ENCODE measurements at regions not wholly inside any gene's neighbourhood (a gene's known extent, or its start where the extent isn't known, plus 50 kb on each side); places are given as distances from the start of the nearest gene placed in this dataset.

- no peak for DNase-seq (ENCODE audit: insufficient read length, low spot score)
- no peak for FAIRE-seq
- no peak for TF ChIP-seq POLR2A (IDR thresholded peaks at IDR 0.05; ENCODE audit: low read depth, low read length)
Observed at GRCh38 chr11:122441666-122442035, 213.9 kb upstream of the UBASH3B start.

- FAIRE-seq: no peak
- no peak for DNase-seq (ENCODE audit: insufficient read length, low spot score)
- no peak for TF ChIP-seq POLR2A (IDR thresholded peaks at IDR 0.05; ENCODE audit: low read depth, low read length)
Observed at GRCh38 chr11:122440811-122441665, 214.5 kb upstream of the UBASH3B start.

- DNase-seq (ENCODE audit: insufficient read length, low spot score): no peak
- no peak for FAIRE-seq
- TF ChIP-seq POLR2A (IDR thresholded peaks at IDR 0.05; ENCODE audit: low read depth, low read length): no peak
Observed at GRCh38 chr11:122439866-122440810, 215.4 kb upstream of the UBASH3B start.

- TF ChIP-seq POLR2A (IDR thresholded peaks at IDR 0.05; ENCODE audit: low read depth, low read length): no peak
- no peak for DNase-seq (ENCODE audit: insufficient read length, low spot score)
- FAIRE-seq: no peak
Observed at GRCh38 chr11:122436188-122436555, 219.3 kb upstream of the UBASH3B start.

GRCh38 chr11:122435540-122436187 lies 219.9 kb upstream of the UBASH3B start:
- FAIRE-seq (no peak), DNase-seq (ENCODE audit: insufficient read length, low spot score) (no peak)

GRCh38 chr11:122434786-122435185 lies 220.7 kb upstream of the UBASH3B start:
- TF ChIP-seq POLR2A (IDR thresholded peaks at IDR 0.05; ENCODE audit: low read depth, low read length): no peak
- FAIRE-seq: no peak
- DNase-seq (ENCODE audit: insufficient read length, low spot score): no peak

More at GRCh38 chr11:122435540-122436187, 219.9 kb upstream of the UBASH3B start:
- no peak for TF ChIP-seq POLR2A (IDR thresholded peaks at IDR 0.05; ENCODE audit: low read depth, low read length)

- TF ChIP-seq POLR2A (IDR thresholded peaks at IDR 0.05; ENCODE audit: low read depth, low read length): no peak
- FAIRE-seq: no peak
- DNase-seq (ENCODE audit: insufficient read length, low spot score): no peak
Observed at GRCh38 chr11:122430490-122430889, 225.0 kb upstream of the UBASH3B start.

GRCh38 chr11:122426073-122426472 lies 229.4 kb upstream of the UBASH3B start:
- no peak for DNase-seq (ENCODE audit: insufficient read length, low spot score)
- no peak for FAIRE-seq

GRCh38 chr11:122424636-122425035 lies 230.9 kb upstream of the UBASH3B start:
- FAIRE-seq (no peak), DNase-seq (ENCODE audit: insufficient read length, low spot score) (no peak)
- TF ChIP-seq POLR2A (IDR thresholded peaks at IDR 0.05; ENCODE audit: low read depth, low read length): no peak

More at GRCh38 chr11:122426073-122426472, 229.4 kb upstream of the UBASH3B start:
- no peak for TF ChIP-seq POLR2A (IDR thresholded peaks at IDR 0.05; ENCODE audit: low read depth, low read length)

GRCh38 chr11:122423886-122424285 lies 231.6 kb upstream of the UBASH3B start:
- FAIRE-seq: no peak
- TF ChIP-seq POLR2A (IDR thresholded peaks at IDR 0.05; ENCODE audit: low read depth, low read length): no peak
- no peak for DNase-seq (ENCODE audit: insufficient read length, low spot score)

GRCh38 chr11:122423273-122423672 lies 232.2 kb upstream of the UBASH3B start:
- FAIRE-seq (no peak), DNase-seq (ENCODE audit: insufficient read length, low spot score) (no peak)
- TF ChIP-seq POLR2A (IDR thresholded peaks at IDR 0.05; ENCODE audit: low read depth, low read length): no peak

GRCh38 chr11:122422682-122423081 lies 232.8 kb upstream of the UBASH3B start:
- FAIRE-seq: no peak
- TF ChIP-seq POLR2A (IDR thresholded peaks at IDR 0.05; ENCODE audit: low read depth, low read length): no peak
- no peak for DNase-seq (ENCODE audit: insufficient read length, low spot score)

- no peak for TF ChIP-seq POLR2A (IDR thresholded peaks at IDR 0.05; ENCODE audit: low read depth, low read length)
- DNase-seq (ENCODE audit: insufficient read length, low spot score): no peak
- FAIRE-seq: no peak
Observed at GRCh38 chr11:122421702-122422101, 233.8 kb upstream of the UBASH3B start.

- no peak for TF ChIP-seq POLR2A (IDR thresholded peaks at IDR 0.05; ENCODE audit: low read depth, low read length)
- FAIRE-seq (no peak), DNase-seq (ENCODE audit: insufficient read length, low spot score) (no peak)
Observed at GRCh38 chr11:122418032-122418431, 237.5 kb upstream of the UBASH3B start.
